Mesodermal cell (in vitro differentiated cells): ENCODE measurements at regions not wholly inside any gene's neighbourhood (a gene's known extent, or its start where the extent isn't known, plus 50 kb on each side); places are given as distances from the start of the nearest gene placed in this dataset.

Source experiments
- H3K27ac ChIP-seq: 2 replicates; pipeline ENCODE4 v1.7.0; 2013; ENCODE audit warnings: mild to moderate bottlenecking, low read depth, low read length, moderate library complexity; ENCODE audit not compliant: severe bottlenecking
- H3K36me3 ChIP-seq: 2 replicates; pipeline ENCODE4 v1.7.1; 2013; ENCODE audit warnings: mild to moderate bottlenecking, low read length, moderate library complexity; ENCODE audit not compliant: control insufficient read depth, insufficient read depth
- H3K4me1 ChIP-seq: one replicate; pipeline ENCODE4 v1.7.1; 2013; ENCODE audit warnings: mild to moderate bottlenecking, low read length; ENCODE audit not compliant: insufficient read depth, control insufficient read depth, poor library complexity, severe bottlenecking
- H3K4me3 ChIP-seq: 2 replicates; pipeline ENCODE4 v1.7.0; 2013; ENCODE audit warnings: low read length, control low read depth, mild to moderate bottlenecking; ENCODE audit not compliant: insufficient read depth, poor library complexity, severe bottlenecking; ENCODE audit errors: extremely low read depth
- H3K9me3 ChIP-seq: 2 replicates; pipeline ENCODE4 v1.7.1; 2013; ENCODE audit warnings: mild to moderate bottlenecking, low read length, moderate library complexity; ENCODE audit not compliant: control insufficient read depth
- WGBS, 2 experiments: methylation state at CpG; one replicate each; pipeline ENCODE4 v1.1.5; 2013; ENCODE audit warnings: missing lambda C conversion rate in 2 of 2; ENCODE audit not compliant: insufficient coverage in 2 of 2; 5-methylcytosine and 5-hydroxymethylcytosine counted together

GRCh38 chr7:159231017-159231416 lies 86.3 kb upstream of the VIPR2 start:
- no peaks in the 10 kb centered on the region for H3K4me1 ChIP-seq
- WGBS, 2 experiments = 85 to 91% methylated on average over 27 to 33 of the region's 33 CpGs
- no peak overlapping the region for H3K27ac ChIP-seq
- peaks cover 85% of the 10 kb centered on the region for H3K9me3 ChIP-seq
- no peaks in the 10 kb centered on the region for H3K36me3 ChIP-seq
- no peak overlapping the region for H3K4me3 ChIP-seq

GRCh38 chr7:159229683-159230475 lies 85.2 kb upstream of the VIPR2 start:
- Histone ChIP-seq H3K36me3 (no peaks in the 10 kb centered on the region), H3K27ac (no peak overlapping the region), H3K4me3 (no peak overlapping the region), H3K9me3 (peaks cover 83% of the 10 kb centered on the region), H3K4me1 (no peaks in the 10 kb centered on the region)
- WGBS, 2 experiments = 68 to 71% methylated on average over 13 of the region's 13 CpGs

GRCh38 chr7:159227433-159227832 lies 82.8 kb upstream of the VIPR2 start:
- Histone ChIP-seq H3K4me3 (no peak overlapping the region), H3K27ac (no peak overlapping the region), H3K36me3 (no peaks in the 10 kb centered on the region), H3K9me3 (peaks cover 73% of the 10 kb centered on the region), H3K4me1 (no peaks in the 10 kb centered on the region)
- 60 to 66% methylated on average over 3 to 4 of the region's 5 CpGs for WGBS, 2 experiments

GRCh38 chr7:159226011-159226702 lies 81.5 kb upstream of the VIPR2 start:
- no peak overlapping the region for H3K4me3 ChIP-seq
- no peaks in the 10 kb centered on the region for H3K36me3 ChIP-seq
- H3K9me3 ChIP-seq = peaks cover 64% of the 10 kb centered on the region
- no peak overlapping the region for H3K27ac ChIP-seq
- H3K4me1 ChIP-seq = no peaks in the 10 kb centered on the region
- WGBS, 2 experiments = 34 to 51% methylated on average over 4 to 5 of the region's 6 CpGs

- Histone ChIP-seq H3K9me3 (peaks cover 42% of the 10 kb centered on the region), H3K27ac (no peak overlapping the region), H3K4me3 (no peak overlapping the region), H3K36me3 (no peaks in the 10 kb centered on the region), H3K4me1 (no peaks in the 10 kb centered on the region)
- 67 to 71% methylated on average over 5 of the region's 7 CpGs for WGBS, 2 experiments
Measured at GRCh38 chr7:159218607-159219006, 73.9 kb upstream of the VIPR2 start.

GRCh38 chr7:159218170-159218569 lies 73.5 kb upstream of the VIPR2 start:
- Histone ChIP-seq H3K4me1 (no peaks in the 10 kb centered on the region), H3K4me3 (no peak overlapping the region), H3K9me3 (peaks cover 44% of the 10 kb centered on the region), H3K36me3 (no peaks in the 10 kb centered on the region), H3K27ac (no peak overlapping the region)
- 50% methylated on average over 1 of the region's 1 CpG; no CpG with 5 or more reads in 1 of the 2 experiments for WGBS, 2 experiments

- Histone ChIP-seq H3K27ac (no peak overlapping the region), H3K36me3 (no peaks in the 10 kb centered on the region), H3K9me3 (peaks cover 58% of the 10 kb centered on the region), H3K4me1 (no peaks in the 10 kb centered on the region), H3K4me3 (no peak overlapping the region)
- 63 to 74% methylated on average over 2 to 4 of the region's 4 CpGs for WGBS, 2 experiments
Measured at GRCh38 chr7:159215076-159215475, 70.4 kb upstream of the VIPR2 start.

- WGBS, 2 experiments = no CpG with 5 or more reads among the region's 2 CpGs
- peaks cover 51% of the 10 kb centered on the region for H3K9me3 ChIP-seq
- no peak overlapping the region for H3K4me3 ChIP-seq
- H3K27ac ChIP-seq = no peak overlapping the region
- no peaks in the 10 kb centered on the region for H3K4me1 ChIP-seq
- H3K36me3 ChIP-seq = no peaks in the 10 kb centered on the region
Measured at GRCh38 chr7:159213253-159213652, 68.6 kb upstream of the VIPR2 start.

- H3K4me3 ChIP-seq = no peak overlapping the region
- WGBS, 2 experiments = 53 to 61% methylated on average over 3 to 4 of the region's 4 CpGs
- peaks cover 49% of the 10 kb centered on the region for H3K9me3 ChIP-seq
Measured at GRCh38 chr7:159212226-159212625, 67.6 kb upstream of the VIPR2 start.

GRCh38 chr7:159211540-159212182 lies 67.0 kb upstream of the VIPR2 start:
- Histone ChIP-seq H3K9me3 (peaks cover 44% of the 10 kb centered on the region), H3K36me3 (no peaks in the 10 kb centered on the region), H3K4me3 (no peak overlapping the region), H3K27ac (no peak overlapping the region), H3K4me1 (no peaks in the 10 kb centered on the region)
- WGBS, 2 experiments = 77% methylated on average over 11 to 19 of the region's 19 CpGs

More at GRCh38 chr7:159212226-159212625, 67.6 kb upstream of the VIPR2 start:
- H3K27ac ChIP-seq = no peak overlapping the region
- H3K4me1 ChIP-seq = no peaks in the 10 kb centered on the region
- no peaks in the 10 kb centered on the region for H3K36me3 ChIP-seq
